Small intestine (tissue), 7 donors: ENCODE measurements at regions not wholly inside any gene's neighbourhood (a gene's known extent, or its start where the extent isn't known, plus 50 kb on each side); places are given as distances from the start of the nearest gene placed in this dataset.

ENCODE experiments used
- DNase-seq, 2 donors: peaks; one replicate each; pipeline versions ENCODE4 v3.0.0 to v3.0.0-alpha.2; 2013
- FAIRE-seq: peaks from 2 replicates; lab custom pipeline; 2012; peaks lifted over from hg19 to GRCh38; lab: Jason Lieb, UNC
- H3K27ac ChIP-seq, 3 donors: one replicate each; pipeline ENCODE4 v1.5.1; 2013; ENCODE audit warnings: low read length in 2 of 3, mild to moderate bottlenecking in 2 of 3, control low read depth in 1 of 3, inconsistent platforms in 1 of 3, low read depth in 1 of 3, moderate library complexity in 1 of 3
- H3K27me3 ChIP-seq, 3 donors: one replicate each; pipeline ENCODE4 v1.6.1; 2013; ENCODE audit warnings: low read length in 3 of 3, inconsistent platforms in 1 of 3; ENCODE audit not compliant: control insufficient read depth in 3 of 3, insufficient read depth in 3 of 3
- H3K36me3 ChIP-seq, 3 donors: one replicate each; pipeline ENCODE4 v1.6.1; 2013; ENCODE audit warnings: low read length in 3 of 3, inconsistent platforms in 1 of 3, low read depth in 1 of 3, mild to moderate bottlenecking in 1 of 3, moderate library complexity in 1 of 3; ENCODE audit not compliant: control insufficient read depth in 3 of 3, insufficient read depth in 2 of 3
- H3K4me1 ChIP-seq, 3 donors: one replicate each; pipeline ENCODE4 v1.6.1; 2013; ENCODE audit warnings: low read length in 2 of 3, inconsistent platforms in 1 of 3, low read depth in 1 of 3, mild to moderate bottlenecking in 1 of 3, moderate library complexity in 1 of 3; ENCODE audit not compliant: control insufficient read depth in 3 of 3, insufficient read depth in 2 of 3
- H3K4me3 ChIP-seq, 3 donors: one replicate each; pipeline ENCODE4 v1.5.1; 2013; ENCODE audit warnings: low read length in 3 of 3, control low read depth in 1 of 3, inconsistent platforms in 1 of 3, low read depth in 1 of 3, mild to moderate bottlenecking in 1 of 3, moderate library complexity in 1 of 3
- H3K9me3 ChIP-seq, 2 donors: one replicate each; pipeline ENCODE4 v1.6.1; 2013; ENCODE audit warnings: low read depth in 1 of 2, low read length in 1 of 2; ENCODE audit not compliant: control insufficient read depth in 2 of 2, insufficient read depth in 1 of 2
- WGBS, 3 donors: extraction: QIAGEN DNeasy Blood & Tissue Kit; methylation state at CpG; one replicate each; pipeline ENCODE4 v1.1.7; 2013; 5-methylcytosine and 5-hydroxymethylcytosine counted together
- donor health status: healthy with polysubstance abuse.
- donor health status: control.
- donor health status: control.
- donor health status: Bipolar disorder and iron deficiency.
- donor health status: healthy.

GRCh38 chr2:204487447-204488229, 57.6 kb upstream of the PARD3B start:
- H3K4me3 ChIP-seq, result no peak overlapping the region
- 36 to 55% (median 43%) methylated on average over 6 of the region's 6 CpGs for WGBS, 3 donors
- H3K9me3 ChIP-seq, result no peaks in the 10 kb centered on the region
- H3K4me1 ChIP-seq, result peaks cover 0 to 12% (median 3%) of the 10 kb centered on the region in 3 donors
- FAIRE-seq, result no peak
- no peaks in the 10 kb centered on the region for H3K27me3 ChIP-seq
- DNase-seq, result peak in 1 of 2 donors; percentile 71
- no peaks in the 10 kb centered on the region for H3K36me3 ChIP-seq
- peak overlapping the region in 1 of 3 donors; percentile 14 for H3K27ac ChIP-seq

GRCh38 chr2:204491528-204491927, 53.7 kb upstream of the PARD3B start:
- no peak for DNase-seq
- Histone ChIP-seq H3K4me3 (no peak overlapping the region), H3K27ac (no peak overlapping the region), H3K36me3 (no peaks in the 10 kb centered on the region), H3K4me1 (peaks cover 0 to 4% (median 0%) of the 10 kb centered on the region in 3 donors), H3K9me3 (no peaks in the 10 kb centered on the region), H3K27me3 (no peaks in the 10 kb centered on the region)
- FAIRE-seq, result no peak

GRCh38 chr2:204492417-204492816, 52.9 kb upstream of the PARD3B start:
- WGBS, 3 donors, result 82 to 84% (median 84%) methylated on average over 2 of the region's 2 CpGs
- FAIRE-seq, result no peak
- Histone ChIP-seq H3K36me3 (no peaks in the 10 kb centered on the region), H3K4me1 (peaks cover 0 to 4% (median 0%) of the 10 kb centered on the region in 3 donors), H3K9me3 (no peaks in the 10 kb centered on the region), H3K4me3 (no peak overlapping the region), H3K27ac (no peak overlapping the region), H3K27me3 (no peaks in the 10 kb centered on the region)
- DNase-seq, result no peak

GRCh38 chr2:204494681-204495080, 50.6 kb upstream of the PARD3B start:
- FAIRE-seq, result no peak
- H3K36me3 ChIP-seq, result no peaks in the 10 kb centered on the region

GRCh38 chr2:204495381-204495780, 49.9 kb upstream of the PARD3B start:
- H3K4me3 ChIP-seq, result no peak overlapping the region
- no peaks in the 10 kb centered on the region for H3K36me3 ChIP-seq
- H3K4me1 ChIP-seq, result no peaks in the 10 kb centered on the region
- no peaks in the 10 kb centered on the region for H3K27me3 ChIP-seq
- H3K27ac ChIP-seq, result no peak overlapping the region
- no peak for FAIRE-seq
- no peaks in the 10 kb centered on the region for H3K9me3 ChIP-seq
- DNase-seq, result no peak

More at GRCh38 chr2:204494681-204495080, 50.6 kb upstream of the PARD3B start:
- Histone ChIP-seq H3K27ac (no peak overlapping the region), H3K4me1 (no peaks in the 10 kb centered on the region), H3K27me3 (no peaks in the 10 kb centered on the region), H3K4me3 (no peak overlapping the region), H3K9me3 (no peaks in the 10 kb centered on the region)
- 67 to 76% (median 70%) methylated on average over 3 of the region's 3 CpGs for WGBS, 3 donors
- DNase-seq, result no peak
